NCI-H524 (cell line): ENCODE measurements at regions not wholly inside any gene's neighbourhood (a gene's known extent, or its start where the extent isn't known, plus 50 kb on each side); places are given as distances from the start of the nearest gene placed in this dataset.
"Not testable (repeated sequence)": the region's sequence is repeated elsewhere in the genome, so short reads cannot be mapped to it uniquely, and the experiment has no call there.

ENCODE experiments used
- DNase-seq, 2 experiments: peaks; one replicate each; lab custom pipeline; 2025; lab: John Stamatoyannopoulos, UW

- no peak for DNase-seq
These were observed 633.2 kb upstream of the FAM174A start for GRCh38 chr5:99901972-99902371.

GRCh38 chr5:99900302-99900852 lies 634.8 kb upstream of the FAM174A start:
- DNase-seq = no peak

GRCh38 chr5:99879791-99880511 lies 655.2 kb upstream of the FAM174A start:
- peak; percentile 84 to 93 for DNase-seq

GRCh38 chr5:99878830-99879229 lies 656.3 kb upstream of the FAM174A start:
- DNase-seq = no peak

- DNase-seq = no peak
These were observed 668.4 kb upstream of the FAM174A start for GRCh38 chr5:99866740-99867139.

- no peak for DNase-seq
These were observed 670.0 kb upstream of the FAM174A start for GRCh38 chr5:99865159-99865558.

- DNase-seq = no peak
These were observed 699.4 kb upstream of the FAM174A start for GRCh38 chr5:99835791-99836190.

GRCh38 chr5:99827136-99827535 lies 708.0 kb upstream of the FAM174A start:
- no peak for DNase-seq

- no peak for DNase-seq
These were observed 717.4 kb upstream of the FAM174A start for GRCh38 chr5:99817796-99818195.

- no peak for DNase-seq
These were observed 720.7 kb upstream of the FAM174A start for GRCh38 chr5:99814321-99815063.

GRCh38 chr5:99808657-99809230 lies 726.4 kb upstream of the FAM174A start:
- no peak for DNase-seq

GRCh38 chr5:99807346-99807745 lies 727.8 kb upstream of the FAM174A start:
- peak; percentile 24 to 42 for DNase-seq

- no peak for DNase-seq
These were observed 740.1 kb upstream of the FAM174A start for GRCh38 chr5:99795031-99795430.

- no peak for DNase-seq
These were observed 746.7 kb upstream of the FAM174A start for GRCh38 chr5:99788482-99788881.

GRCh38 chr5:99775189-99775588 lies 760.0 kb upstream of the FAM174A start:
- no peak for DNase-seq

- DNase-seq = no peak
These were observed 761.9 kb upstream of the FAM174A start for GRCh38 chr5:99773290-99773689.

- no peak for DNase-seq
These were observed 763.9 kb upstream of the FAM174A start for GRCh38 chr5:99771296-99771695.

GRCh38 chr5:99765011-99765410 lies 770.2 kb upstream of the FAM174A start:
- no peak for DNase-seq

- DNase-seq = no peak
These were observed 772.0 kb upstream of the FAM174A start for GRCh38 chr5:99763021-99763774.

GRCh38 chr5:99747342-99747741 lies 787.8 kb upstream of the FAM174A start:
- no peak for DNase-seq

GRCh38 chr5:99733146-99733545 lies 802.0 kb upstream of the FAM174A start:
- DNase-seq = not testable (repeated sequence)

- not testable (repeated sequence) for DNase-seq
These were observed 801.8 kb upstream of the CHD1 start for GRCh38 chr5:99730653-99731052.
